GM12875 (cell line): ENCODE measurements at regions not wholly inside any gene's neighbourhood (a gene's known extent, or its start where the extent isn't known, plus 50 kb on each side); places are given as distances from the start of the nearest gene placed in this dataset.

Experiments used
- H3K4me3 ChIP-seq: one replicate; pipeline ENCODE4 v1.5.1; 2011; ENCODE audit warnings: low read depth, low read length, control low read depth
- CTCF ChIP-seq: IDR thresholded peaks from 2 replicates; pipeline ENCODE4 v1.5.1; 2011; ENCODE audit warnings: low read depth, mild to moderate bottlenecking, control low read depth, inconsistent platforms, low read length, moderate library complexity, borderline replicate concordance; ENCODE audit not compliant: insufficient read depth

DNA sequence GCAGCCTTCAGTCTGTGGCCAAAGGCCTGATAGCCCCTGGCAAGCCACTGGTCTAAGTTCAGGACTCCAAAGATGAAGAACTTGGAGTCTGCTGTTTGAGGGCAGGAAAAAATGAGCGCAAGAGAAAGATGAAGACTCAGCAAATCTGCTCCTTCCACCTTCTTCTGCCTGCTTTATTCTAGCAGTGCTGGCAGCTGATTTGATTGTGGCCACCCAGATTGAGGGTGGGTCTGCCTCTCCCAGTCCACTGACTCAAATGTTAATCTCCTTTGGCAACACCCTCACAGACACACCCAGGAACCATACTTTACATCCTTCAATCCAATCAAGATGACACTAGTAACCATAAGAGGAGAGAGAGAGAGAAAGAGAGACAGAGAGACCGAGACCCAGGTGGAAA lies 127.6 kb downstream of the UTP18 start:
- H3K4me3 ChIP-seq: no peak overlapping the region
- TF ChIP-seq CTCF: no peak

- TF ChIP-seq CTCF: no peak
- H3K4me3 ChIP-seq: no peak overlapping the region
Observed at GRCh38 chr17:51389875-51390274, 129.5 kb downstream of the UTP18 start.

GRCh38 chr17:51391982-51392654 lies 131.8 kb downstream of the UTP18 start:
- no peak overlapping the region for H3K4me3 ChIP-seq
- no peak for TF ChIP-seq CTCF

DNA sequence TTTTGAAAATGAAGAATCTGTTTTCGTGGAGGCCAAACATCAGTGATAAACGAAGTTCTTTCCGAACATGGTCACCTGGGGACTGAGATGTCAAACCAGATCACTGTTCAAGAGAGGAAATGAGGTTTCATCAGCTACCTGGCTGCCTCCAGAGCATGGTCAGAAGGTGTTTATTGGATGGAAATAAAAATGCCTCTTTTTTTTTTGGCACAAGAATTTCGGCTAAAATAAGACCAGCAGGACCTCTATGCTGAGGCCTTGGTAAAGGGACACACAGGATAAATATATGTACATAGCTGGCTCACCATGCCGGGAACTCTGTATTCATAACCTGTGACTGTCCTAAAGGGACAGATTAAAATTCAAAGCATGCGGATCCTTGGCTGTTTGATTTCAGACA lies 135.3 kb downstream of the UTP18 start:
- H3K4me3 ChIP-seq: no peak overlapping the region
- no peak for TF ChIP-seq CTCF

GRCh38 chr17:51397361-51398127 lies 137.2 kb downstream of the UTP18 start:
- no peak overlapping the region for H3K4me3 ChIP-seq
- TF ChIP-seq CTCF: no peak

DNA sequence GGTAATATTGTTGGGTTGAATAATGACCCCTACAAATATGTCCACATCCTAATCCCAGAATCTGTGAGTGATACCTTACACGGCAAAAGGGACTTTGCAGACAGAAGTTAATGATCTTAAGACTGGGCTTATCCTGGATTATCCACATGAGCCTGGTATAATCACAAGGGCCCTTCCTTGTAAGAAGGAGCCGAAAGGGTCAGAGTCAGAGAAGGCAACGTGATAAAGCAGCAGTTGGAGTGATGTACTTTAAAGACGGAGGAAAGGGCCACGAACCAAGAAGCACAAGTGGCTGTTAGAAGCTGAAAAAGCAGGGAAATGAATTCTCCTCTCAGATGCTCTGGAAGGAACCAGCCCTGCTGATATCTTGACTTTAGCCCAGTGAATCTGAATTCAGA lies 137.8 kb downstream of the UTP18 start:
- TF ChIP-seq CTCF: no peak
- H3K4me3 ChIP-seq: no peak overlapping the region

GRCh38 chr17:51398687-51399086 lies 138.3 kb downstream of the UTP18 start:
- TF ChIP-seq CTCF: no peak
- H3K4me3 ChIP-seq: no peak overlapping the region
